HG02981 (cell line): ENCODE measurements at regions not wholly inside any gene's neighbourhood (a gene's known extent, or its start where the extent isn't known, plus 50 kb on each side); places are given as distances from the start of the nearest gene placed in this dataset.

ENCODE experiments used
- ATAC-seq: cut with Tn5 transposase; IDR thresholded peaks from one replicate; pipeline ENCODE4 v1.9.1; 2021; ENCODE audit warnings: mild to moderate bottlenecking, moderate library complexity; ENCODE audit not compliant: unreplicated experiment

GRCh38 chr20:11032611-11033010, 358.8 kb upstream of the JAG1 start:
- ATAC-seq = no peak

DNA sequence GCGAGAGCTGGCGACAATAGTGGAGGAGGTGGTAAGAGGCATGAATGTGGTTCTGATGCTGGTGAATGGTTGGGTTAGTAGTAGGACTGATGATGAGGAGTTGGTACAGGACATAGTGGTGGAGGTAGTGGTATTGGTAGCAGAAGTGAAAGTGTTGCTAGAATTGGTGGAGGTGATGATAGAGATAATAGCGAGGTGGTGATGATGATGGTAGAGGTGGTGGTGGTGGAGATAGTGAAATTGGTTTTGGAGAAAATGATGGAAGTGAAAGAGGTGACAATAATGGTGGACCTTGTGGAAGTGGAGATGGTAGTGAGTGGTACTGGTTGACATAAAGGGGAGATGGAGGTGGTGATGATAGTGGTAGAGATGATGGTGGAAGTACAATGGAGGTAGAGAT, 360.2 kb upstream of the JAG1 start:
- no peak for ATAC-seq

GRCh38 chr20:11035211-11035610, 361.4 kb upstream of the JAG1 start:
- no peak for ATAC-seq

GRCh38 chr20:11041396-11041795, 367.6 kb upstream of the JAG1 start:
- ATAC-seq = no peak

- no peak for ATAC-seq
Observed at GRCh38 chr20:11043001-11043400, 369.2 kb upstream of the JAG1 start.

DNA sequence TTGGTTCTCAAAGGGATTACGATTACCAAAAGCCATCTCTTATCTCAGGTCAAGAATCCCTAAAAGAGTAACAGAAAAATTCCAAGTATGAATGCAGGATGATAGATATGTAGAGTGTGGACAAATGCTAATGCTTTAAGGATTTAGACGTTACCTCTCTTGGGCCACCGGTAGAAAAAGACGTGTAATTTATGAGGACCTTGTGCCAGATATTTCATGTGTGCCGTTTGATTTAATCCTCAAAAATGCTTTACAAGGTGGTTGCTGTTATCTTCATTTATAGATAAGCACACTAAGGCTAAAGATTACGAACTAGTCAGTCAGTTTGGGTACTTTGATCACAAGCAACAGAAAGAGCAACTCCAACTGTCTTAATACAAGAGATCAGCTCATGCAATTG, 370.8 kb upstream of the JAG1 start:
- no peak for ATAC-seq

DNA sequence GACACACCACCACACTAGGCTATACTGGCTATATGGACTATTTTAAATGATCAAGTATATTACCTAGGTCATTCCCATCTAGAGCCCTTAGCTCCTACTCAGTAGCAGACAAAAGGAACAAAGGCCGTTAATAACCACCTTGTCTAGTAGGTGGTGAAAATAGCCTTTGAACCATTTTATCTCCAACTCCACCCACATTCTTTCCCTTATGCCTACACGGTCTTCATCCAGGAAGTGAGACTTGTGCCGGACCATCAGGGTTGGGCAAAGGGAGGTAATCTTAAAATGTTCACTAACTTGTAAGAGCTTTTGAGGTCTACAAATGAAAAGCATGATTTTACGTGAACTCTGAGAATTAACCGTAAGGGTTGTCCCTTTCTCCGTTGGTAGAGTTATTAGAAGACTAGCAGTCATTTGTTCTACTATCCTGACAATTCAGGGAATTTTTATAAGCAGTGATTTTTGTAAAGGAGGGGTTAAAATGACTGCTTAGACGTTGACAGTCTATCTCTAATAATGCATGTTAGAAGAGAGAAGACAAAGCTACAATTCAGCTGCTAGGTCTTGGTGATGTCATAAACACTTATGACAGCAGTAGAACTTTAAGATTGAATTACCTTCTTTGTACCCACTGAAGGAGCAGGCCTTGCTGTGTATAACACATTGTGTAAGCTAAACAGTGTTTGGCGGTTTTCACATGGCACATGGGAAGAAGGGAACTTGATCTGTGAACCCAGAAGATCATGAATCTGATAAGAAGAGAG, 371.8 kb upstream of the JAG1 start:
- ATAC-seq = no peak

- ATAC-seq = no peak
Observed at GRCh38 chr20:11047559-11047958, 373.8 kb upstream of the JAG1 start.

DNA sequence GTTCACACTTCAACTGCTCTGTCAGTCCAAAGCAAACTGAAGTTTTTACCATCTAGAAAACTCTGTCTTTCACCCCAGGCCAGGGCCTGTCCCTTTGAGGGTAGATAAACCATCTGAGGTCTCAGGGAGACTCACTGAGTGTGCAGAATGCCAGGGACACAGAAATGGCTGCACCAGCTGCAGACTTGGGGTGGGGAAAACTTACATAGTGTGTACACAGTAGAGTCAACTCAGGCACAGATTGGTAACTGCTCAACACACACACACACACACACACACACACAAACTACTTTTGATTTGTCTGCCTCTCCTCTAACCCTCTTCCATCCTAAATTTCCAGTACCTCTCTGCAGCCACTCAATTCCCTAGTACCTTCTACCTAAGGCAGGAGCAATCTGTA, 374.9 kb upstream of the JAG1 start:
- ATAC-seq = no peak

DNA sequence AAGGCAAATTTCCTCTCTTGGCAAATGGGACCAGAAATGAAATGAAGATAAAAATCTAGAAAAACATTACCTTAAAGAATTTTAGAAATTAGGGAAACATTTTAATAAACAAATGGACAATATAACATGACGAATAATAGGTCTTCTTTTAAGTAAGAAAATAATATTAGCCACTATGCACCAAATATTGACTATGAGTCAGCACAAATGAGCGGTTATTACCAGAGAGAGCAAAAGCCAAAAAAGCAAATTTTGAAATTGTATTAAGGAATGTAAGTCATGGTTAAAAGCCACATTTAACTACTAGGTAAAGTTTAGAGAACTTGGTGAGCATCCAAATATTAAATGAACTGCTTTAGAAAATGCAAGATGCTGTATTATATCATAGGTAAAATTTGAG, 376.6 kb upstream of the JAG1 start:
- ATAC-seq = no peak

GRCh38 chr20:11051136-11051535, 377.3 kb upstream of the JAG1 start:
- no peak for ATAC-seq

DNA sequence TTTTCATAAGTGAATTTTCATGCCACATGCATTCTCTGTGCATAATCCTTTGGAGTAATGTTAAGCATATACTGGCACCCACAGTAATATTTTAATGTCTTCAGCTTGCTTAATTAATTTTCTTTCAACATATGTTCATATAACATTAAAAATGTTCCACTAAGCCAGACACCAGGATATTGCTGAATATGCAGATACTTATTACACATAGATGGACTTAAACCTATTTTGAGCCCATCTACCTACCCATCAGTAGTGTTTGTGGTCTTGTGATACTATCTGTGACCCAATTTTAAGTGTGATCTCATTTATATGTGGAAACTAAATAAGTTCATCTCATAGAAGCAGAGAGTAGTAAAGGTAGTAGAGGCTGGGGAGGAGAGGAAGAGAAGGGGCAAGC, 379.5 kb upstream of the JAG1 start:
- ATAC-seq = no peak

GRCh38 chr20:11054266-11054993, 380.6 kb upstream of the JAG1 start:
- no peak for ATAC-seq

GRCh38 chr20:11056414-11056813, 382.6 kb upstream of the JAG1 start:
- no peak for ATAC-seq

- ATAC-seq = no peak
Observed at GRCh38 chr20:11057624-11058023, 383.8 kb upstream of the JAG1 start.

DNA sequence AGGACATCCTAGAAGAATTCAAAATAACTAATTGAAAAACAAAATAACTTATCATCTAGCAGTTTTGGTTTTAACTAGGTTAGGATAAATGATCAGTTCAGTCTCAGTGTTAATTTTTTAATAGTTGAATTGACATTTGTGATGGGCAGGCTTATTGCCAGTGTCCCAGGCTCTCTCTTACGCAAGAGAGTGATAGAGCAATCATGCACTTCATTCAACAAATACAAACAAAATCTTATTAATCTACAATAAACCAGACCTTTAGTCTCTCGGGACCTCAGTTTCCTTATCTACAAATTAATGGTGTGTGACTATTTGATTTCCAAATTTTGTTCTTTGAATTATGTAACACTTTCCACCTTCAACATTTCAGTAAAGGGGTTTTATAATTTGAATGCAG, 385.9 kb upstream of the JAG1 start:
- ATAC-seq = no peak

DNA sequence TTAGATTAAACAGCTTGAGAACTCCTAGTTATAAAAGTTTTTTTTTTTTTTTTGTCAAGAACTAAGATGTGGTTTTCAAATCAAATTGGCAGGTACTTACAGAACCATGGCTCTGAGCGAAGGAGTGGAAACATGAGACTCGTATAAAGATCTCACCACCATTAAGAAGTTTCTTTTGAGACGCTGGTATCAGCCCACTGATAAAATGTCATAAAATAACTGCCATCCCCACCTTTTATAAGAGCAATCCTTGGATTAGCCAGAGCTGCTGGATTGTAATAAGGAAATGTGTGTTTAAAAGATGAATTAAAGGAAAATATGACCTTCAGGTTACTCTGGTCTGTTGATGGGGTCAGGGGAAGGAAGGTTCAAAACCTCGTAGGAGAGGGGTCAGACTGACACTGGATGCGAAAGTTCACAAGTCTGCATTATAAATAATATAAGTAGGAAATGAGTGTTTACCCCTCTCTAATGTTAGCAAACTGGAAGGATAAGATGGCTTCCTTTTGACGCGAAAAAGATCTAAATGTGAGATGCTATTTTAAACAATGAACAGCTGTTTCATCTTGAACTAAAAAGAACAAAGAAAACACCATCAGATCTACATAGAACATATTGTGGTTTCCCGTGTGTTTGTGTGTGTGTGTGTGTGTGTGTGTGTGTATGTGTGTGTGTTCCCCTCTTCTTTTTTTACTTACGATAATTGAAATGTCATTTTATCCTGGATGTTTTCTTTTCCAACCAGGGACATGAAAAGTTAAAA, 386.8 kb upstream of the JAG1 start:
- ATAC-seq = no peak

DNA sequence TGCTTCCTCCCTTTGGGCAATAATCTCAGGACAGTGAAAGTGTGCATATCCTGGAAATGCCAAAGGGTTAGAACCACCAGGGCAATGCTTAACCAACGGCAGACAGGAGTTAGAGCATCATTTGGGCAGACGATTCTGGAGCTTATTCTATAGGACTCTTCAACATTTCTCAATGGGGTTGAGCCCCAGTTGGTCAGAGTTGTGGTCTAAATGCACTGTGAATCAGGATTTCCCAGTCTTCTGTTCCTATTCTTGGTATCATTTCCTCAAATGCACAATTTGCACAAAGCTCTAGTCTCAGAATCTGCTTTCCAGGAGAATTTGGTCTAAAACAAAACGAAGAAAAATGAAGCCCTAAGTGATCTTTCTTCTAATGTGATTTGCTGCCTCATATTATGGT, 389.6 kb upstream of the JAG1 start:
- ATAC-seq = no peak

DNA sequence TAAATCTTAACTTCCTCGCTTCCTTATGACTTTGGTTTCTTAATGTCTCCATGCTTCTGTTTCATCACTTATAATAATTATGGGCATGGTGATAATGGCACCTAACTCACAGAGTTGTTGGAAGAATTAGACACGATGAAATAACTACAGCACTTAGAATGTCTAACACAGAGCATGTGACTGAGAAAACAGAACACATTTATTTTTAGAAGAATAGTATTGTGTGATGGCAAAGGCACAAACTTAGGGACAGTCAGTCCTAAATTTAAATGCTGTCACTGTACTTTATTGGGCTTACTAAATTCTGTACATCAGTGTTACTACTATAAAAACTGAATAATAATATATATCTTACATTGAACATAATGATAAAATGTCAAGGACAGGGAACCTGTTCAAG, 391.1 kb upstream of the JAG1 start:
- ATAC-seq = no peak

DNA sequence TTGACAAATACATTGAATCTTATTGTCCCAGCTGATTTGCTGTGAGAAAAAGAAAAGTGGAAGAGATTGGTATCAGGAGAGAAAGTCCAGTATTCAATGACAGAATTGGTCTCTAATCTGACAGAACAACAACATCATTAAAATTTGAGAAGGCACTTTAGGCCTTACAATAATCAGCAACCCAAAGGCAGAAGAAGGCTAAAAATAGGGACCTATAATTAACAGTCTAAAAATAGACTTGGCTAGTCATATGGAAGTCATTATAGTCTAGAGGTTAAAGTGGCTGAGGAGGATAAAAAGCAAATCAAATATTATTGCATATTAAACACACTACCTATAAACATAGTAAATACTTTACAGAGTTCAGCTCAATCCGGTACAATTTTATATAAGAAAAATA, 393.6 kb upstream of the JAG1 start:
- ATAC-seq = no peak

DNA sequence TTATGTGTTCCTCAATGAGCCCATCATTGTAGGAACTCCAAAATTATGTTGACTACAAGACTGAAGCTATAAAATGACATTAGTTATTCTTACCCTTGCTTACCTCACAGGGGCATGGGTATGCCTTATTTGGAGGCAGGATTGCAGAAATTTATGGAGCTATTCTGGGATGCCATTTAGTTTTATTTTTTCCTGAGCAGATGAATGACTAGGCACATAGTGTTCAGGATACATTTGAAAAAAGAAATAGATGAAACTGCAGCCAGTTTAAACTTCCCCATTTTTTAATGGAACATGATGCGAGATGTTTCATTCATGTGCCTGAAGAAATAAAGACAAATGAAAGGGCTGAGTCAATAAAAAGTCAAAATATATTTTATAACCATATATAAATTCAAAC, 399.2 kb upstream of the JAG1 start:
- no peak for ATAC-seq
